ENCODE measurements at regions not wholly inside any gene's neighbourhood (a gene's known extent, or its start where the extent isn't known, plus 50 kb on each side); places are given as distances from the start of the nearest gene placed in this dataset.
A peak's percentile ranks its signal among the peaks of the same experiment; 100 is the strongest.

- DNase-seq: no peak
Measured at GRCh38 chr11:116467823-116468222, 305.0 kb downstream of the BUD13 start.

- DNase-seq: no peak
Measured at GRCh38 chr11:116466801-116467200, 306.0 kb downstream of the BUD13 start.

DNA sequence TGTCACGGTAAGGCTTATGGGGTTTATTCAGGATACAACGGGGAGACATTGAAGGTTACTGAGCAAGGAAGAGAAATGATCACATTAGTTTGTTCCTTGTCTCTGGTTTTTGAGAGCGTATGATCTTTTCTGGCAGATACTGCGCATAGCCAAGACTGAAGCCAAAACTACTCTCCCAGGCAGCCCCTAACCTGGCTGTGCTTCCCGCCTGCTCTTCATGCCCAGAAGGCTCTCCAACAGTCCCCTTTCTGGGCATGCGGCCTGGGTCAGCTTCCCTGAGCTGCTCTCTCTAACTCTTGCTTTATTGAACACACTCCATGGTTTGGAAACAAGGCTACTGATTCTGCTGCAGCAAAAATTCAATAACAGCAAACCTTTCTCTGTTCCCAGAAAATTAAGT lies 306.6 kb downstream of the BUD13 start:
- no peak for DNase-seq

GRCh38 chr11:116465056-116465455 lies 307.7 kb downstream of the BUD13 start:
- no peak for DNase-seq

DNA sequence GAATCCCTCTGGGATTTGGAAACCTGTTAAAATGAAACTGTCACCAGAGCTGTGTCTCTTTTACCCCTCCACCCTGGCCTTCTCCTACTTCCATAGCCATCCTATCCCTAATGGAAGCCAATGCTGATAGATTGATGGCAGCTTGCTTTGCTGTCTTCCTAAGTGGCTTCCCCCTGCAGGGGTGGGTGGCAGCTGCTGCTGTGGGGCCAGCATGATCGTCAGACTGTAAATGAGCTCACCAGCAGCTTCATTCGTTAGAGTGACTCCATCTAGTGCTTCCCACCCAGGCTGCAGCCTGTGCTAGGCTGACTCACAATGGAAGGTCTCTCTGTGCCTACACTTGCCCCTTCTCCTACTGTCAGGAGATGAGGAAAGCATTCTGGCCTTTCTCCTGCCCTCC lies 311.0 kb downstream of the BUD13 start:
- no peak for DNase-seq

DNA sequence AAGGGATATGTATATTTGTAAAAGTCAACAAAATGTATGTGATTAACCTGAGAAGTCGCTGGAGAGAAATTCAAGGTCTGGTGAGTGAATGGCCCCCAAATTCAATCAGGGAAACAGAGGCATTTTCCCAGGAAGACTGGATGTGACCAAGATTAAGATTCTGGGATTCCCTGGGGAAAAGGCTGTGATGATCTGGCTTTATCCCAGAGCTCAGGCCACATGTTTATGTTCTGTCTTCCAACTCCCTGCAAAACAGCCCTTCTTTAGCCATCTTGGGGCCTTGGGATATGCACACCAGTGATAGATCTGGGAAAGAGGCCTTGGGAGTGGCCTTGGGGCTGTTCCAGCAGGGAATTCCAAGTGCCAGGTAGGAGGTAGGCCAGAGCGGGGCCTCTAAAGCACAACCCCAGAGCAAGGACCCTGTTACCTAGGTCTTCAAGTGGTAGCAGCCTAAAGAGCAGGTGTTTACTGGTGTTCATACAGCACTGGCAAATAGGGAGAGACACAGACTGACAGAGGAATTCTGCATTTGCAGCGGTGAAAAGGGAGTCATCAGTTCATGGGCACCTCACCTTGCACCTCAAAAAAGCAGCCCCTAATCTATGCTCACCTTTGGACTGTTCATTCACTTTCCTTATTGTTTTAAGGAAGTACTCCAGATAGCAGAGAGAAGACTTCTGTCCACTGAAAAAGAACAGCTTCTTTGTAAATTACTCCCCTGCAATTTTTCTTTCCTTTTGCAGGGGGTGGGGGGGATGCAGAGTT lies 312.4 kb downstream of the BUD13 start:
- DNase-seq: no peak

GRCh38 chr11:116459185-116460045 lies 313.4 kb downstream of the BUD13 start:
- no peak for DNase-seq

- no peak for DNase-seq
Measured at GRCh38 chr11:116458546-116458945, 314.2 kb downstream of the BUD13 start.

- DNase-seq: no peak
Measured at GRCh38 chr11:116457336-116458007, 315.3 kb downstream of the BUD13 start.

GRCh38 chr11:116454951-116455350 lies 317.8 kb downstream of the BUD13 start:
- no peak for DNase-seq

DNA sequence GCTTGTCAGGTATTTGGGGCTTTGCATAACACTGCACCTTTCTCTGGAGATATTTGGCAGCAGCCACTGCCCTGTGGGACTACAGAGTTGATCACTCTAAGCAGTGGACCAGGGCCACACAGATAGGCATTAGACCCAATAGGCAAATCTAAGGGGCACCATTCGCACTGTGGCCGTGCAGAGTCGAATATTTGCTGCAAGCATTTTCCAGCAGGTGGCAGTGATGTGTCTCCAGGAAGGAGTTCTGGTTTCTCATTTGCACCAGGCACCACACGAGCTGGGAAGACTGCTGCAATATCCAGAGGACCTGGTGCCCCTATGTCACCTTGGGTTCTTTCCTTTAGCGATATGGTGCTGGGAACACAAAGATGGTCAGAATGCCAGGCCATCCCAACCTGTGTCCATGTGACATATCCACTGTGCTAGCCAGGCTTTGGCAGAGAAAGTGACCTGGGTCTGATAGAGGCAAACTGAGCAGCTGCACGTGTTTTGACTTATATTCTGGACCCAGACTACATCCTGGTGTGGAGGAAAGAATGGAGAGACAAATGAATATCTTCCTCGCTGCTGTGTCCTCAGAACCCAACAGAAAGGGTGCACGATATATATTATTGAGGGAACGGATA lies 318.7 kb downstream of the BUD13 start:
- DNase-seq: peak in 1 of 2 experiments; percentile 1

DNA sequence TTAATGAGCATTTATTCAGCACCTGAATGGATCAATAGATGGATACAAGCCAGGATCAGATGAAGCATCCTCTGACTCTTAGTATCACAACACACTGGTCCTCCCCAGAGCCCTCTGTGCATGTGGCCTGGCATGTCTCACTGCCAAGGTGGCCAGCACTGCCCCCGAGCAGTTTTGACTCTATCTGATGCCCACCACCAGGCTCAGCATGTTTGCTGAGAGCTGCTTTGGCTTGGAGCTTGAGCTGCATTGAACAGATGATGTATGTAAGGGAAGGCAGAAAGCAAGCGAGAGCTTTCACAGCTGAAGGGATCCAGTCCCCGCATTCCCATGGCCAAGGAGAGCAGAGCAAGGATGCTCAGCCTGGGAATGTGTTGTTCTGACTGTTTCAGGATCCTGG lies 320.3 kb downstream of the BUD13 start:
- no peak for DNase-seq

GRCh38 chr11:116449522-116449921 lies 323.3 kb downstream of the BUD13 start:
- DNase-seq: no peak

DNA sequence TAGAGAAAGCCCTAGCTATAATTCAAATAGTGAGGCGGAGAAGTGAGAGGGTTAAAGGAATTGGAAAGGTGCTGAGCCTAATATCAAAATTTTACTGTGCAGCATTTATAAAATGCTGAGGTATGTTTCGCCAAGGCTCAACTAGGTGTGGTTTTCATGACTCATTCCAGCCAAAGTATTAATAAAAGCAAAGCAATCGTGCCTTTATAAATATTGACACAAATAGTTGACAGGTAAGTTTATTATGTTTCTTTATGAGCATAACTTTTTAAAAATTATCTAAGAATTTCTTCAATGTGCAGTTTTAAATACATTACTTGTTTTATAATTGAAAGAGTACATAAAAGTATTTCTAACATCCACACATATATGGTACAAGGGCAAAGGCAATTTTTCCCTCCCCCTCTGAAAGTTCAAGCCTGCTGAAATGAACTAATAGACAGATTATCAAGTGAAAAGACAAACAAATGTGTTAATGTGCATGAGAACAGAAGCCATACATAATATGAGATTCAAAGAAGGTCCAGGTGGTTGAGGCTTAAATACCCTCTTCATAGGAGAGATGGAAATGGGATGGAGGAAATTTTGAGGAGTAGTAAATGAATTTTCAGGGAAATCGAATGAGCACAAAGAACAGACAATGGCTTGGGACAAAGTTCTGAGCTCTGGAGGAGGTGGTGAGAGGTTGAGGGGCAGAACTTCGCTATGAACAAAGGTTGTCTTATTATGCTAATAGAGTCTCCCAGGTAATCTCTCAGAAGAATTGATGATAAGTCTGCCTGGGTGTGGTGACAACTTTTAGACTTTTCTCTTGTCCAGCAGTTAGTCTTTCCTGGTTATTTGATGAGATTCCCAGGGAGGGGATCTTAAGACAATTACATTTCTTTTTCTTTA lies 326.5 kb downstream of the BUD13 start:
- DNase-seq: no peak

- no peak for DNase-seq
Measured at GRCh38 chr11:116445108-116446047, 327.4 kb downstream of the BUD13 start.

DNA sequence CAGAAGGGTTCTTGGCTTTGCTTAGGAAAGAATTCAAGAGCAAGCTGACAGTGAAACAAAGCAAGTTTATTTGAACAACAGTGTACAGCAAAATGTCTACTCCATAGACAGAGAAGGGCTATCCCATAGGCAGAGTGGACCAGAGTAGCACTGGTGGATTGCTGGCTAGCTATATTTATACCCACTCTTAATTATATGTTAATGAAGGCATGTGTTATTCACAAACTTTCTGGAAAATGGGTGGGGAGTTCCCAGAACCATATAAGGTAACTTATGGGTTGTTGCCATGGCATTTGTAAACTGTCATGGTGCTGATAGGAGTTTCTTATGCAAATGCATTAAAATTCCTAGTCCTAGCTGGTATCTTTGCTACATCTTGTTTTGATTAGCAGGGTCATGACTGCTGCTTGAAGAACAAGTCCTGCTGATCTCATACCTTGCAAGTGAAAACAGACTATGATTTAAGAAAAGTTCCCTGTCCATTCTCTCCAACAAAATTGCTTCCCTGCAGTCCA lies 330.5 kb downstream of the BUD13 start:
- DNase-seq: no peak

- DNase-seq: no peak
Measured at GRCh38 chr11:116439361-116439677, 333.5 kb downstream of the BUD13 start.

DNA sequence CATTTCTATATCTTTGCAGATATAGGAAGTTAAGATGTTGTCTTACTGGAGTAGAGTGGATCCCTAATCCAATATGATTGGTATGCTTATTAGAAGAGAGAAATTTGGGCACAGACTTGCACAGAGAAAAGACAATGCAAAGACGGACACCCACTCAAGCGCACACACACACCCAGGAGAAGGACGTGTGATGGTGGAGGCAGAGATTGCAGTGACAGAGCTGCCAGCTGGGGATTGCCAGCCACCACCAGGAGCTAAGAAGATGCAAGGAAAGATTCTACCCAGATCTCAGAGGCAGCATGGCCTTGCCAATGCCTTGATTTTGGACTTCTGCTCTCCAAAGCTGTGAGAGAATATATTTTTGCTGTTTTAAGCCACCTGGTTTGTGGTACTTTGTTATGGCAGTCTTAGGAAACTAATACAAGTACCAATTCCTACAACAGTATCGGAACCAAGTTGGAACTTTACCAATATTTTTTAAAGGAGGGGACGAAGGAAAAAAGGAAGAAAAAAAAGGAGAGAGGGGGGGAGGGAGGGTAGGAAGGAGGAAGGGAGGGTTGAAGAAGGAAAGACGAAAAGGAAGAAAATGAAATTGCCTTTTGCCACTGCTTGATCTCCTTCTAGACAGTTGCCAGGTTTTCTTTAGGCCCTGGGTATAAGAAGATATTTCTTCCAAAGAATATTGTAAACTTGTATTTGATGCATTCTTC lies 334.0 kb downstream of the BUD13 start:
- DNase-seq: no peak

DNA sequence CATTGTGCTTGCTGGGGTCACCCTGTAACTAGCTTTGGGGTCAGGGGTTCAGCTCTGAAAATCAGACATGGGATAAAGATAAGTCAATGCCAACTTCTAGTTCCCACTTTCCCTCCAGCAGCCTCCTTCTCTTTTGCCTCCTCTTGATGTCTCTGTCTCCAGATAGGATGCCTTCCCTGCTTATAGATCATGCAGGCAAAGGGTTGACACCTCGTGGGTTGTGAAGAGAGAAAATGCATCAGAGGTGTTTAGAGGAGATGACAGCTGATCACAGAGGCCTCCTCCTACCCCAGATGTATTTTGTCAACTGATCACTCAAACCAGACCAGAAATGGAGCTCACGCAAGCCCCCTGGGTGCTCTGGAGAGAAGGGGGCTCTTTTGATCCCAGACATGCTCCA lies 337.8 kb downstream of the BUD13 start:
- no peak for DNase-seq

GRCh38 chr11:116432301-116432700 lies 340.5 kb downstream of the BUD13 start:
- DNase-seq: no peak
